H1 (cell line): ENCODE measurements at regions not wholly inside any gene's neighbourhood (a gene's known extent, or its start where the extent isn't known, plus 50 kb on each side); places are given as distances from the start of the nearest gene placed in this dataset.

Experiments used
- CTCF ChIA-PET: fragments of 300-600 bp; sonication (Branson Sonifier 250); formaldehyde crosslinking; loops from one replicate; lab custom pipeline; 2021; ENCODE audit not compliant: partially characterized antibody; lab: Charles Lee
- POLR2A ChIA-PET: fragments of 300-600 bp; sonication (Branson Sonifier 250); formaldehyde crosslinking; loops from one replicate; lab custom pipeline; 2021; ENCODE audit warnings: inconsistent platforms; ENCODE audit not compliant: partially characterized antibody; lab: Charles Lee
- DNase-seq, 2 experiments: peaks; one replicate each; pipeline versions ENCODE4 v3.0.0 to v3.0.0-alpha.2; 2010 to 2022; ENCODE audit warnings: low spot score in 2 of 2, low read depth in 1 of 2, mixed read lengths in 1 of 2
- FAIRE-seq: peaks from 2 replicates; lab custom pipeline; 2011; peaks lifted over from hg19 to GRCh38; lab: Jason Lieb, UNC
- H2AFZ ChIP-seq: 2 replicates; pipeline ENCODE4 v1.8.1; 2012; ENCODE audit warnings: low read length, inconsistent platforms
- H2AK5ac ChIP-seq: 2 replicates; pipeline ENCODE4 v1.6.1; 2013; ENCODE audit warnings: low read depth, low read length
- H2BK120ac ChIP-seq: replicated peaks from 2 replicates; pipeline ENCODE3; 2013; ENCODE audit warnings: low read depth, low read length, inconsistent platforms
- H2BK12ac ChIP-seq: 2 replicates; pipeline ENCODE4 v1.6.1; 2013; ENCODE audit warnings: low read depth, low read length
- H2BK15ac ChIP-seq: 2 replicates; pipeline ENCODE4 v1.6.1; 2013; ENCODE audit warnings: low read length
- H2BK20ac ChIP-seq: 2 replicates; pipeline ENCODE4 v1.6.1; 2013; ENCODE audit warnings: low read length
- H2BK5ac ChIP-seq: 2 replicates; pipeline ENCODE4 v1.6.1; 2013; ENCODE audit warnings: low read depth, low read length
- H3K14ac ChIP-seq: 2 replicates; pipeline ENCODE4 v1.6.1; 2013; ENCODE audit warnings: inconsistent platforms; ENCODE audit not compliant: insufficient read length
- H3K18ac ChIP-seq: 2 replicates; pipeline ENCODE4 v1.6.1; 2013; ENCODE audit warnings: low read length; ENCODE audit errors: extremely low read depth
- H3K23ac ChIP-seq: 2 replicates; pipeline ENCODE4 v1.6.1; 2013; ENCODE audit warnings: inconsistent platforms; ENCODE audit not compliant: insufficient read length
- H3K23me2 ChIP-seq: 2 replicates; pipeline ENCODE4 v1.6.1; 2013; ENCODE audit warnings: low read depth, low read length
- H3K27ac ChIP-seq: 2 replicates; pipeline ENCODE4 v1.6.1; 2011; ENCODE audit warnings: low read depth, low read length, inconsistent platforms
- H3K27me3 ChIP-seq, 4 experiments: replicated peaks in 1 of 4; 1 replicate in 1 of 4; 2 replicates in 3 of 4; pipeline versions ENCODE4 v1.6.1 to v1.8.1; 2011 to 2013; ENCODE audit warnings: low read length in 3 of 4, mild to moderate bottlenecking in 3 of 4, inconsistent platforms in 2 of 4, mixed read lengths in 2 of 4, moderate library complexity in 1 of 4; ENCODE audit not compliant: control insufficient read depth in 3 of 4, insufficient read depth in 3 of 4; ENCODE audit errors: extremely low read depth in 1 of 4
- H3K36me3 ChIP-seq, 4 experiments: 2 replicates each; pipeline versions ENCODE4 v1.6.1 to v1.8.1; 2011 to 2013; ENCODE audit warnings: mild to moderate bottlenecking in 4 of 4, low read length in 3 of 4, moderate library complexity in 2 of 4, control low read depth in 1 of 4, inconsistent platforms in 1 of 4; ENCODE audit not compliant: insufficient read depth in 4 of 4, control insufficient read depth in 2 of 4
- H3K4ac ChIP-seq: replicated peaks from 2 replicates; pipeline ENCODE3; 2013; ENCODE audit warnings: low read length, low read depth, mixed read lengths, inconsistent platforms; ENCODE audit not compliant: insufficient read length
- H3K4me1 ChIP-seq, 4 experiments: replicated peaks in 1 of 4; 1 replicate in 1 of 4; 2 replicates in 3 of 4; pipeline versions ENCODE4 v1.6.1 to v1.8.1; 2011 to 2013; ENCODE audit warnings: low read length in 3 of 4, inconsistent platforms in 2 of 4, mixed read lengths in 1 of 4; ENCODE audit not compliant: insufficient read depth in 4 of 4, control insufficient read depth in 3 of 4
- H3K4me2 ChIP-seq, 2 experiments: 2 replicates each; pipeline versions ENCODE4 v1.6.1 to v1.8.1; 2011 to 2013; ENCODE audit warnings: low read depth in 2 of 2, low read length in 2 of 2, control low read depth in 1 of 2, inconsistent platforms in 1 of 2, mild to moderate bottlenecking in 1 of 2; ENCODE audit not compliant: insufficient read depth in 1 of 2
- H3K4me3 ChIP-seq, 4 experiments: fragments of 200-600, 300-600 bp in 1 of 4; sonication (generic), shearing (Covaris generic), sonication (Bioruptor Twin) in 1 of 4; 2 replicates each; pipeline versions ENCODE4 v1.5.1 to v1.8.1; 2011 to 2016; ENCODE audit warnings: low read length in 4 of 4, low read depth in 3 of 4, control low read depth in 2 of 4, inconsistent platforms in 2 of 4, mild to moderate bottlenecking in 2 of 4, mixed read lengths in 1 of 4, moderate library complexity in 1 of 4; ENCODE audit not compliant: insufficient read depth in 2 of 4; ENCODE audit errors: extremely low read depth in 1 of 4
- H3K56ac ChIP-seq: replicated peaks from 2 replicates; pipeline ENCODE3; 2013; ENCODE audit warnings: low read depth, mild to moderate bottlenecking, mixed read lengths, low read length, inconsistent platforms; ENCODE audit not compliant: insufficient read length
- H3K79me1 ChIP-seq: 2 replicates; pipeline ENCODE4 v1.6.1; 2013; ENCODE audit warnings: low read depth, low read length, control low read depth
- H3K79me2 ChIP-seq, 2 experiments: 2 replicates each; pipeline versions ENCODE4 v1.6.1 to v1.8.1; 2012 to 2013; ENCODE audit warnings: low read length in 2 of 2, mild to moderate bottlenecking in 2 of 2, inconsistent platforms in 1 of 2; ENCODE audit not compliant: insufficient read depth in 2 of 2, control insufficient read depth in 1 of 2
- H3K9ac ChIP-seq, 4 experiments: replicated peaks in 1 of 4; 1 replicate in 1 of 4; 2 replicates in 3 of 4; pipeline versions ENCODE4 v1.6.1 to v1.8.1; 2011 to 2013; ENCODE audit warnings: low read depth in 3 of 4, low read length in 3 of 4, control low read depth in 2 of 4, mild to moderate bottlenecking in 2 of 4, moderate library complexity in 2 of 4, inconsistent platforms in 1 of 4; ENCODE audit errors: extremely low read depth in 1 of 4
- H3K9me3 ChIP-seq, 2 experiments: 2 replicates each; pipeline versions ENCODE4 v1.6.1 to v1.8.1; 2012 to 2013; ENCODE audit warnings: mild to moderate bottlenecking in 2 of 2, moderate library complexity in 2 of 2, control low read depth in 1 of 2, inconsistent platforms in 1 of 2, low read depth in 1 of 2, low read length in 1 of 2, mixed read lengths in 1 of 2; ENCODE audit not compliant: insufficient read depth in 2 of 2
- H4K20me1 ChIP-seq, 2 experiments: replicated peaks in 1 of 2; 2 replicates each; pipeline versions ENCODE3 to v1.8.1; 2011 to 2013; ENCODE audit warnings: inconsistent platforms in 2 of 2, low read length in 2 of 2, mild to moderate bottlenecking in 1 of 2; ENCODE audit not compliant: insufficient read depth in 2 of 2, control insufficient read depth in 1 of 2
- H4K5ac ChIP-seq: 2 replicates; pipeline ENCODE4 v1.6.1; 2013; ENCODE audit warnings: low read length, low read depth, mixed read lengths, inconsistent platforms; ENCODE audit not compliant: insufficient read length
- H4K8ac ChIP-seq: 2 replicates; pipeline ENCODE4 v1.8.0; 2013; ENCODE audit warnings: mild to moderate bottlenecking, moderate library complexity, low read length, inconsistent platforms; ENCODE audit not compliant: insufficient read depth; ENCODE audit errors: extremely low read depth
- H4K91ac ChIP-seq: replicated peaks from 2 replicates; pipeline ENCODE3; 2013; ENCODE audit warnings: low read length, mixed read lengths, inconsistent platforms; ENCODE audit not compliant: insufficient read length
- GTF2F1 ChIP-seq: IDR thresholded peaks from 2 replicates; pipeline ENCODE4 v1.6.1; 2012; ENCODE audit warnings: low read depth, low read length, improper control_type of control experiment, borderline replicate concordance
- HDAC6 ChIP-seq: IDR thresholded peaks from one replicate; pipeline ENCODE4 v1.7.1; 2012; ENCODE audit warnings: low read depth, mild to moderate bottlenecking, inconsistent platforms, low read length, moderate library complexity
- RBBP5 ChIP-seq: IDR thresholded peaks from 2 replicates; pipeline ENCODE4 v1.7.1; 2012; ENCODE audit warnings: low read depth, mild to moderate bottlenecking, inconsistent platforms, low read length, moderate library complexity, borderline replicate concordance
- TBP ChIP-seq: IDR thresholded peaks from 2 replicates; pipeline ENCODE4 v1.6.1; 2011; ENCODE audit warnings: low read depth, low read length, improper control_type of control experiment
- WGBS, 2 experiments: shearing (Covaris generic) in 1 of 2; methylation state at CpG; one replicate each; pipeline versions ENCODE4 v1.1.6 to v1.1.7; 2013 to 2015; ENCODE audit warnings: low lambda C conversion rate in 2 of 2, mixed read lengths in 2 of 2, inconsistent platforms in 1 of 2, low coverage in 1 of 2, missing lambda C conversion rate in 1 of 2; ENCODE audit not compliant: insufficient replicate concordance in 2 of 2, insufficient coverage in 1 of 2, insufficient read length in 1 of 2; ENCODE audit errors: extremely low coverage in 1 of 2, missing lambda C conversion rate in 1 of 2; 5-methylcytosine and 5-hydroxymethylcytosine counted together

DNA sequence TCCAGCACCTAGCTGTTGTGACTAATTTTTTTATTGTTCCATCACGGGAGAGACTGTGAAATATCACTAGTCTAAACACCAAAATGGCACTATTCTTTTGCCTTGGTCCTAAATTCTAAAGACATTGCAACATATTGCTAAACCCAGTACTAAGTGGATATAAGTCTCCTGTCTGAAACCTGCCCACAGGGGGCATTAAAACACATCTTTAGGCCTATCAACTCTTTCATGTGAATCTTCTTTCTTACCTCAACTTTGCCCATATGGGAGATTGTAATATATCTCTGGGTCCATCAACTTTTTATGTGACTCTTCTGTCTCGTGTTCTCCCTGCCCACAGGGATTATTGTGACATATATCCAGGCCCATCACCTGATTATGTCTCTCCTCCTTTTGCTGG lies 317.2 kb downstream of the RPS4Y2 start:
- no peak overlapping the region for H2AFZ ChIP-seq
- H3K36me3 ChIP-seq, result no peaks in the 10 kb centered on the region
- no peak overlapping the region for H3K23ac ChIP-seq
- H2BK12ac ChIP-seq, result no peak overlapping the region
- no peak overlapping the region for H2BK20ac ChIP-seq
- H3K27me3 ChIP-seq, result no peaks in the 10 kb centered on the region
- H4K8ac ChIP-seq, result no peak overlapping the region
- H3K23me2 ChIP-seq, result no peaks in the 10 kb centered on the region
- H3K79me2 ChIP-seq, result no peaks in the 10 kb centered on the region
- H2AK5ac ChIP-seq, result no peak overlapping the region
- H2BK120ac ChIP-seq, result no peak overlapping the region
- no peak for FAIRE-seq
- no peak for TF ChIP-seq GTF2F1
- TF ChIP-seq HDAC6, result no peak
- no peak for TF ChIP-seq TBP
- no peak for TF ChIP-seq RBBP5
- TF ChIP-seq, all 59 proteins: peak for 0
- Histone ChIP-seq H2BK15ac (no peak overlapping the region), H4K91ac (no peak overlapping the region), H3K56ac (no peak overlapping the region), H4K5ac (no peak overlapping the region), H3K4me1 (no peaks in the 10 kb centered on the region), H3K27ac (no peak overlapping the region), H3K18ac (no peak overlapping the region), H2BK5ac (no peak overlapping the region), H3K9me3 (peaks cover 9 to 71% of the 10 kb centered on the region in 2 experiments), H3K4me3 (no peak overlapping the region), H3K14ac (no peak overlapping the region), H4K20me1 (no peaks in the 10 kb centered on the region), H3K4ac (no peak overlapping the region), H3K9ac (no peak overlapping the region), H3K4me2 (no peak overlapping the region), H3K79me1 (no peaks in the 10 kb centered on the region)
- 55% methylated on average over 2 of the region's 2 CpGs; no CpG with 5 or more reads in 1 of the 2 experiments for WGBS, 2 experiments
- DNase-seq, result no peak
- ChIA-PET CTCF (no interaction called here), POLR2A (no interaction called here)
